NCI-H2081 treated with DMSO at 0.1 percent for 48 hours (cell line): ENCODE measurements at regions not wholly inside any gene's neighbourhood (a gene's known extent, or its start where the extent isn't known, plus 50 kb on each side); places are given as distances from the start of the nearest gene placed in this dataset.
A peak's percentile ranks its signal among the peaks of the same experiment; 100 is the strongest.

Experiments used
- DNase-seq: peaks from one replicate; lab custom pipeline; 2025; lab: John Stamatoyannopoulos, UW

GRCh38 chr9:73775757-73776156, 624.1 kb downstream of the ANXA1 start:
- DNase-seq, result no peak

DNA sequence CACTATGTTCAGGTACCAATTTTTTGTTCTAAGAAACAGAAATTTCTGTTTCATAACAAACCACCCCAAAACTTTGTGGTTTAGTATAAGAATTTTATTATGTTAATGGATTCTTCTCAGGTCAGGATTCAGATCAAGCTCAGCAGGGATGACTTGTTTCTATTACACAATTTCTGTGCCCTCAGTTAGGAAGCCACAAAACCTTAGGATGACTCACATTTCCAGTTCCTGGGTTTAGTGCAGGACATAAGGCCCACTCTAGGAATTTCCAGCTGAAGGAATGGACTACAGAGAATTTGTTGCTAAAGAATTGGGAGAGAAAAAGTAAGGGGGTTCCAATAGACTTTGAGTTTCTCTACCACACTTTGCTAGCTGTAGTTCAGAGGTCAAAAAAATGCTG, 629.3 kb downstream of the ANXA1 start:
- DNase-seq, result no peak

DNA sequence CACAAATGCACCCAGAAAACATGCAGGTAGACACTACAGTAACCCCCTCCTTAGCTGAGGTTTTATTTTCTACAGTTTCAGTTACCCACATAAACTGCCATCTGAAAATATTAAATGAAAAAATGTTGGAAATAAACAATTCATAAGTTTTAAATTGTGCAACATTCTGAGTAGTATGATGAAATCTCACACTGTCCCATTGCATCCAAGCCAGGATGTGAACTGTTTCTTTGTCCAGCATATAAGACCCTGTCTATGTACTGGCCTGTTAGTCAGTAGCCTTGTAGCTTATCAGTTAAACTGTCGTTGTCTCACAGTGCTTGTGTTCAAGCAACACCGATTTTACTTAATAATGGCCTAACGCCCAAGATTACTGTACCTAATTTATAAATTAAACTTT, 630.5 kb downstream of the ANXA1 start:
- no peak for DNase-seq

DNA sequence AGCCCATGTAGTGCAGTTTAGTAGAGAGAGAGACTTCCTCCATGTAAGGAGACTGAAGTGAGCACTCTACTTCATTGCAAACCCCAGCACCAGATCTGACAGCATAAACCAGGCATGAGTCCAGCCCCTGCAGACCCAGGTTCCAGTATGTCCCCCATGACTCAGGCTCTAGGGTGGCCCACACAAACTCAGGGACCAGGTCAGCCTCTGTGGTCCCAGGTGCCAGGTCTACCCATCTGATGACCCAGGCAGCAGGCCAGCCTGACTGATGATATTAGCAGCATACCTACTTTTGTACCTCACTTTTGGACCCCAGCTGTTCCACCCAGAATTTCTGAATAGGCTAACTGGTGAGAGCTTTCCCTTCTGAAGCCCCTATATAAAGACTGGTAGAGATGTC, 647.8 kb downstream of the ANXA1 start:
- no peak for DNase-seq

GRCh38 chr9:73805111-73805510, 653.4 kb downstream of the ANXA1 start:
- DNase-seq, result no peak

DNA sequence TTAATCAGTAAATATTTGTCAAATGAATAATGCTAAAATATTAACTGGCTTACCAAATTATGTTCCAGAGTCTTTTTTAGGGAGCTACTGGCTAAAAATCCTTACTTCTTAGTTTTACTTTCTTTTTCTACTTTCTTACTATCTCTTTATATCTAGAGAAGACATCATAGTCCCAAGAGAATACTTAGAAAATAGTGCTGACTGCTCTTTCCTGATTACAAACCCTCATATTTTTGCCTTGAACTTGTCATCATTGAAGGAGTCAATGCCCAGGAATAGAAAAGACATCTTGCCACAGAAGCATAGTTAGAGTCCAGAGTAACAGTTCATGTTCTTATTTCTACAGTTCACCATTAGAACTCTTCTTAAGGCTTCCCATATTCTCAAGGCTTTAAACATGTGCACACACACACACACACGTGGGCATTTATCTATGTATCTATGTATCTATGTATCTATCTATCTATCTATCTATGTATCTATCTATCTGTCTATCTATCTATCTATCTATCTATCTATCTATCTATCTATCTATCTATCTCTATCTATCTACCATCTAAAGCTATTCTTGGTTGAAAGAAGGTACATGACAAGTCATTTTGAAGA, 654.3 kb downstream of the ANXA1 start:
- no peak for DNase-seq

DNA sequence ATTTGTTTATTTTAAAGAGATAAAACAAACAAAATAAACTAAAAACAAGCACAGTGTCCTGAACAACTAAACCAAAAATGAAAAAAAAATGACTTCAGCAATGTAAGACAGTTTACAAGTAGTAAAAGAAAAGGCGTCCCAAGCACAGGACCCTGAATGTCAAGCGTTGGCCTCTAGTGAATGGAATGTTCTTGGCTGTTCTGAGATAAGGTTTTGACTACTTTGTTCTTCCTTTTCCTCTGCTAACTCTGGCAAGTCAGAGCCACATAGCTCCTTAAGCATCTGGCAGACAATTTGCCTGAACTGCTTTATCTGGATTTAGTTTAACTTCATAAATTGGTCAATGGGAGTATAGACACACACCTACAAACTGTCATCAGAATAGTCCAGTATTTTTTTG, 655.2 kb downstream of the ANXA1 start:
- no peak for DNase-seq

GRCh38 chr9:73807952-73808351, 656.3 kb downstream of the ANXA1 start:
- no peak for DNase-seq

DNA sequence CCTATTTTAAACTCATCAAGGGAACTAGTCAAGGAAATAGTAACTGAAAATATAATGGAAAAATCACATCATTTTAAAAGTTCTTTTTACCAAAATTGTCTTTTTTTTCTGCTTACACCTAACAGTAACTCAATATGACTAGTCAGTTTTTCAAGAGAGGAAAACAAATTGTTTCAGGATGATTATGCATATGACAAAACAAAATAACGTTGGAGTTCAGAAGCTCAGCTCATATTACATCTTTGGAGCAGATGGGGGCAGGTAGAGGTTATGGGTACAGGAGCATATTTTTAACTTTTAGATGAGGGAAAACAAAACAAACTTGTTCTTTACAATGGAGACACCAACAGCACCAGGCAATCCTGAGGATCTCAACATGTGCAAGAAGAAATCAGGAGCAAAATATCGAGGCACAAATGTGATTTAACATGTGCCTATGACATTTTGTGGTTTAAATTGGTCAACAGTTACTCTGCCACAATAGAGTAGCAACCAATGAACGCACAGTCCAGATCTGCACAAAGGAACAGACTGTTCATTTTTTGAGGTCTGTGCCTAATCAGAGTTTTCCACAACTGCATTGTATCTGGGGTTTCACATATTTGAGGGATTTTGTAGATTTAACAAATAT, 659.0 kb downstream of the ANXA1 start:
- no peak for DNase-seq

DNA sequence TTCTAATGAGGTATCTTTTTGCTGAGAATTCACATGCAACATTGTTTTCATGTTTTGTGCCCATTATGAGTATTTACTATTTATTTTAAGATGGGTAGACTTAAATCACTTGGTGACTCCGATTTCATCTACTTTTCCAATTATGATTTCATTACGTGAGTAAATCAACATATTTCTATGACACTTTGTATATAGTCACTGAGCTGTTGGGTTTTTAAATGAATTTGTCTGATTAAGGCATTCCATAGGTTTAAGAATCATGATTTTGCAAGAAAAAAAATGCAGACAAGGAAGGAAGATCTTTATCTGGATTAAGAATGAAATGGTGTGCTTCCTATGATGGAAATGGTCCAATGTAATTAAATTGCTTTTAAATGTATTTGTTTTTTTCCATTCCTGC, 661.9 kb downstream of the ANXA1 start:
- DNase-seq, result no peak

- DNase-seq, result no peak
Observed at GRCh38 chr9:73816905-73817304, 665.2 kb downstream of the ANXA1 start.

GRCh38 chr9:73824671-73825070, 672.5 kb upstream of the RORB start:
- no peak for DNase-seq

- DNase-seq, result no peak
Observed at GRCh38 chr9:73838871-73839270, 658.3 kb upstream of the RORB start.

DNA sequence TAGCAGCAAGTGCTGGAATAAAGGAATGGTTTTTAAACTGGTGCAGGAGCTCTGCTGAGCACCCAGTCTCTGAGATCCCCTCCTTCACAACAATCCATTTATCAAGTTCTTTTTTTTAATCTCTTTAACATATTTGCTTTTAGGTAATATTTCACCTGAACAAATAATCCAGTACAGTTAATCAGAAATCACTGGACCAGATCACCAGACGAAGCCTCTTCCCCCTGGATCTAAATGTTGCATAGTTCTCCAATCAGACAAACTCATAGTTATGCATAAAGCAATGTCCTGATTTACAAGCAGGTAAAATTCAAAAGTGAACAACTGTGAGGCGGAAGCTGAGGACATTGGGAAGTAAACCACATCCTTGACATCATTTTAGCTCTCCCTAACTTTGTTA, 657.7 kb upstream of the RORB start:
- DNase-seq, result no peak

GRCh38 chr9:73841018-73841417, 656.1 kb upstream of the RORB start:
- no peak for DNase-seq

DNA sequence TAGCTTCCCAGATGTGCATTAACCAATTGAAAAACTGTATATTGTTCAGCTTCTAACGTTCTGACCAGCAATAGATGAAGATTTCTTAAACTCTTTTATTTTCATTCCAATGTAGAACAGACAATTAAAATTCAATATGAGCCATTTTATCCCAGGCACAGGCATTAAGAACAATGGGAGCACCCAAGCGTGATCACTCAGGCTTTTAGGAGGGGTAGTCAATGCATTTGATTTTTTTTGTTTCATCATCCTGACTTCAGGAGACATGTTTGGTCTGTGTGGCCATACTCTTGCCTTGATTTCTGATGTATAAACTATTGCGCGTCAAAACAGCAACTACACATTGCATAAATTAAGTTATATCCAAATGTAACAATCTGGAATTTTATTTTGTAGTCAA, 653.0 kb upstream of the RORB start:
- no peak for DNase-seq

GRCh38 chr9:73845539-73845938, 651.6 kb upstream of the RORB start:
- no peak for DNase-seq

DNA sequence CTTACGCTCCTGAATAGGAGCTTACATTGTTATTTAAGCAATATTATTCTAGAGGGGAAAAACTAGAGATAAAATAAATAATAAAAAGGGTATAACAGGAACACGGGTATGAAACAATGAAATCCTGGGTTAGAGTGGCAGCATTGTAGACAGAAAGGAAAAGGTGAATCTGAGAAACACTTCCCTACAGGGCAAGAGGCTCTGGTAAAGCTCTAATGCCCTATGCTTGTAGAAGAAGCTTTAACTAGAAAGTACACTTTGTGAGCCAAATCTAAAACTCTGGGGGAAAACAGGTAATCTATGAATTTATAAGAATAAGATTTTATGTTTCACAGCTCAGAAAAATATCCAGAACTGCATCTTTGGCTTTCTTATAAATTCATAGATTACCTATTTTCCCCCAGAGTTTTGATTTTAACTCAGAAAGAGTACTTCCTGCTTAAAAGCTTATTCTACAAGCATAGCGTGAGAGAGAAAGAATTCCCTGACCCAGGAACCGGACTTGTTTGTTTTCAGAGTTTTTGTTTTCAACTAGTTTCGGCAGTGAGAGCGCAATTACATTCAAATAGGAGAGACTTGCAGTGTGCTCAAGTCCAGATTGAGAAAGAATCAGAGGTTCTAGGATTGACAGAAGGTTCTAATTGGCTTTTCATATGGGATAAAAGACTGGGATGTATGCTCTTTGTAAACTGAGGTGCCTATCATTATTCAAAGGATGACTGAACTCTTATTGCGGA, 651.0 kb upstream of the RORB start:
- DNase-seq, result no peak

DNA sequence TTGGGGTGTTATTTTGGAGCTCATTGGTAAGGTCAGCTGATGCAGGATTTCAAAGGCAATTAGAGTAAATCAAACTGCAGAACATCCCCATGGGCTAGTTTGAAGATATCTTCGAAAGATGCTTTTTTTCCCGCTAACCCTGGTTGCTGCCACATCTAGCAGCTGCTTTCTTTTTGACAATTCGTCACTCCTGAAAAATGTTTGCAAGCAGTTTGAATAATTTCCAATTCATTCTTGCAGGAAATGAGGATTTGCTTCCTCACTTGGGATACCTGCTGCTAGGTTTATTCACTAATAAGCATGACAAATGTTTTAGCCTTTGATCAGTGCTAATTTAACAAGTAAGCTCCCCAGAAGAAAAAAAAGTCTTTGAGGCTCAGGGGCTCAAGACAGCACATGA, 649.6 kb upstream of the RORB start:
- DNase-seq, result no peak

- no peak for DNase-seq
Observed at GRCh38 chr9:73853549-73853948, 643.6 kb upstream of the RORB start.

DNA sequence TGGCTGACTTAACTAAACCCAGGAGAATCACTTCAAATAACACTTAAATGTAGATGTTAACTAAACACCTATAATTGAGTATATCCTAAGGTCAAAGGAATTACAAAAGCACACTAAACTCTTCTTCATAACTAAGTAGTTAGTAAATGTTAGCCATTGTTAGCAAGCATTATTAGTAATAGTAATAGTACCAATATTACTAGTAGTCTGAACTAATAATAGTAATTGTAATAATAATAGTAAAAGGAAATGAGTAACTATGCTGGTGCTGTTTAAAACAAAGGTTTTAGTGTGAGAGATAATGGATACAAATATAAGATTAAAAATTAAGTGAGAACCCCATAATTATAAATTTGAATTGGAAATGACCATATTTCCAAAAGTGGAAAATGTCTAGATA, 641.9 kb upstream of the RORB start:
- no peak for DNase-seq

DNA sequence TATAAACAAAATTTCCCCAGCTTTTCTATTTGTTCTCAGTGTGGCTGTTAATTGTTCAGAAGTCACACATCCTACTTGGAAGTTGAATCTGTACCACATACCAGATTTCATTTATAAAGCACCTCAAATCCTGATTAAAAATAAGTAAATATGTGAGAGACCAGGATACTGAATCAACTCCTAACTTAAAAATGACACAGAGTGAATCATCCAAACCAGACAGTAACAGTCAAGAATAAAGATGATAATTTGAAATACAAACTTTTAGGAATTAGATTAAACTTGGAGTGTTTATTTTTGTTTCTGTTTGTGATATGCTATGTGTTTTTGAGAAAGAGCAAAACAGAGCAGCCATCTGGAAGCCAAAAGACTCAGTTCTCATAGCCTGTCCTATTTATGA, 633.2 kb upstream of the RORB start:
- no peak for DNase-seq

DNA sequence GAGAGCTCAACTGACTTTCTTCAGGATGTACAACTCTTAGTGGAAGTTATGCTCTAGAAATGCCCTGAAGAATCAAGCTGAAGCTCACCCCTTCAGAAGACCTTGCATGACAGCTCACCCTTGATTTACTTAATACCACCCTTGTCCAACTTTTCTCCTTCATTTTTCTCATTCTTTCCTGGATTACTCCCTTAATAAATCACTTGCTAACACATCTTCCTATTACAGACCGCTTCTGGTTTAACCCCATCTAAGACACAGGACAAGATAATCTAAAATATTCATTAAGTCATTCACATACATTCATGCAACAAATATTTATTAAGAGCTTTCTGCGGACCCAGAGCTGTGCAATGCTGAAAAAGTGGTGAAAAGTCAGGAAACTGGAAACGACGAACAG, 630.7 kb upstream of the RORB start:
- DNase-seq, result no peak

GRCh38 chr9:73869264-73869663, 627.9 kb upstream of the RORB start:
- peak; percentile 61 for DNase-seq
